ENCODE measurements at regions not wholly inside any gene's neighbourhood (a gene's known extent, or its start where the extent isn't known, plus 50 kb on each side); places are given as distances from the start of the nearest gene placed in this dataset.
"Not testable (repeated sequence)": the region's sequence is repeated elsewhere in the genome, so short reads cannot be mapped to it uniquely, and the experiment has no call there.

GRCh38 chr9:63912451-63912850 lies 1372.6 kb downstream of the FOXD4L5 start:
- DNase-seq: not testable (repeated sequence)

GRCh38 chr9:63909076-63909475 lies 1375.9 kb downstream of the FOXD4L5 start:
- DNase-seq: not testable (repeated sequence)

GRCh38 chr9:63899637-63900190 lies 1385.3 kb downstream of the FOXD4L5 start:
- not testable (repeated sequence) for DNase-seq

- DNase-seq: not testable (repeated sequence)
These were observed 1403.6 kb downstream of the FOXD4L5 start for GRCh38 chr9:63881386-63881785.

GRCh38 chr9:63876380-63876779 lies 1408.6 kb downstream of the FOXD4L5 start:
- not testable (repeated sequence) for DNase-seq

GRCh38 chr9:63859475-63860215 lies 1425.4 kb downstream of the FOXD4L5 start:
- DNase-seq: no peak

- not testable (repeated sequence) for DNase-seq
These were observed 1425.9 kb downstream of the FOXD4L5 start for GRCh38 chr9:63859090-63859474.

GRCh38 chr9:63853140-63853751 lies 1431.8 kb downstream of the FOXD4L5 start:
- DNase-seq: not testable (repeated sequence)

GRCh38 chr9:63824804-63825203 lies 1460.2 kb downstream of the FOXD4L5 start:
- not testable (repeated sequence) for DNase-seq

GRCh38 chr9:63823375-63824201 lies 1461.4 kb downstream of the FOXD4L5 start:
- not testable (repeated sequence) for DNase-seq

- DNase-seq: not testable (repeated sequence)
These were observed 1462.2 kb downstream of the FOXD4L5 start for GRCh38 chr9:63822615-63823374.

- DNase-seq: not testable (repeated sequence)
These were observed 1463.7 kb downstream of the FOXD4L5 start for GRCh38 chr9:63821293-63821692.

- not testable (repeated sequence) for DNase-seq
These were observed 1464.1 kb downstream of the FOXD4L5 start for GRCh38 chr9:63820882-63821281.

- not testable (repeated sequence) for DNase-seq
These were observed 1464.6 kb downstream of the FOXD4L5 start for GRCh38 chr9:63820383-63820782.

GRCh38 chr9:63817622-63818518 lies 1467.1 kb downstream of the FOXD4L5 start:
- no peak for DNase-seq

- DNase-seq: no peak
These were observed 1468.0 kb downstream of the FOXD4L5 start for GRCh38 chr9:63816751-63817621.

- DNase-seq: not testable (repeated sequence)
These were observed 1469.9 kb downstream of the FOXD4L5 start for GRCh38 chr9:63814970-63815669.

- not testable (repeated sequence) for DNase-seq
These were observed 1471.5 kb downstream of the FOXD4L5 start for GRCh38 chr9:63813391-63814021.

GRCh38 chr9:63812822-63813221 lies 1472.2 kb downstream of the FOXD4L5 start:
- DNase-seq: not testable (repeated sequence)

All from NCI-H82 (cell line).